ENCODE measurements at regions not wholly inside any gene's neighbourhood (a gene's known extent, or its start where the extent isn't known, plus 50 kb on each side); places are given as distances from the start of the nearest gene placed in this dataset.

GRCh38 chr15:62472616-62473299 lies 307.7 kb upstream of the C2CD4B start:
- H3K9me3 Mint-ChIP-seq (ENCODE audit: unreplicated experiment), result no peaks in the 10 kb centered on the region
- no peaks in the 10 kb centered on the region for H3K9me3 ChIP-seq (ENCODE audit: insufficient read depth, low read depth, low read length)
- H3K4me3 ChIP-seq (ENCODE audit: insufficient read depth, low read depth, low read length), result no peak overlapping the region
- no peak for DNase-seq (ENCODE audit: low read depth)
- no peaks in the 10 kb centered on the region for H3K27me3 ChIP-seq (ENCODE audit: insufficient read depth, low read length)
- no peak for TF ChIP-seq EZH2 (IDR thresholded peaks at IDR 0.05; ENCODE audit: insufficient read depth, low read length)
- no peak for TF ChIP-seq CTCF (IDR thresholded peaks at IDR 0.05; ENCODE audit: insufficient read depth, low read depth, low read length)
- H4K20me1 ChIP-seq (ENCODE audit: insufficient read depth, low read length), result no peaks in the 10 kb centered on the region
- H2AFZ ChIP-seq (ENCODE audit: low read depth, low read length), result no peak overlapping the region
- H3K4me3 Mint-ChIP-seq (ENCODE audit: unreplicated experiment), result no peak overlapping the region
- H3K4me2 ChIP-seq (ENCODE audit: low read length), result no peak overlapping the region
- no peak overlapping the region for H3K9ac ChIP-seq (ENCODE audit: low read length)
- no peaks in the 10 kb centered on the region for H3K79me2 ChIP-seq (ENCODE audit: insufficient read depth, low read length)
- no peak overlapping the region for H3K27ac ChIP-seq (ENCODE audit: low read depth, low read length)
- peaks cover 2% of the 10 kb centered on the region for H3K36me3 Mint-ChIP-seq (ENCODE audit: low read depth, unreplicated experiment)
- no peak overlapping the region for H3K27ac Mint-ChIP-seq (ENCODE audit: unreplicated experiment)
- H3K4me1 ChIP-seq (ENCODE audit: insufficient read depth, low read length), result peaks cover 26% of the 10 kb centered on the region
- peaks cover 44% of the 10 kb centered on the region for H3K4me1 Mint-ChIP-seq (ENCODE audit: low read depth, unreplicated experiment)
- FAIRE-seq, result no peak
- H3K36me3 ChIP-seq (ENCODE audit: insufficient read depth, low read length), result no peaks in the 10 kb centered on the region
- peaks cover 4% of the 10 kb centered on the region for H3K27me3 Mint-ChIP-seq (ENCODE audit: low read depth, unreplicated experiment)

- no peak for DNase-seq (ENCODE audit: low read depth)
- H3K4me1 Mint-ChIP-seq (ENCODE audit: low read depth, unreplicated experiment), result peaks cover 39% of the 10 kb centered on the region
- FAIRE-seq, result no peak
Measured at GRCh38 chr15:62474021-62474770, 309.1 kb upstream of the C2CD4B start.

More at GRCh38 chr15:62474021-62474770, 309.1 kb upstream of the C2CD4B start:
- Histone ChIP-seq H4K20me1 (ENCODE audit: insufficient read depth, low read length) (no peaks in the 10 kb centered on the region), H3K9ac (ENCODE audit: low read length) (no peak overlapping the region), H3K4me2 (ENCODE audit: low read length) (no peak overlapping the region), H3K27ac (ENCODE audit: low read depth, low read length) (no peak overlapping the region), H3K36me3 (ENCODE audit: insufficient read depth, low read length) (no peaks in the 10 kb centered on the region), H3K4me1 (ENCODE audit: insufficient read depth, low read length) (peaks cover 24% of the 10 kb centered on the region), H3K4me3 (ENCODE audit: insufficient read depth, low read depth, low read length) (no peak overlapping the region), H3K9me3 (ENCODE audit: insufficient read depth, low read depth, low read length) (no peaks in the 10 kb centered on the region), H3K79me2 (ENCODE audit: insufficient read depth, low read length) (no peaks in the 10 kb centered on the region), H2AFZ (ENCODE audit: low read depth, low read length) (no peak overlapping the region), H3K27me3 (ENCODE audit: insufficient read depth, low read length) (no peaks in the 10 kb centered on the region)
- peaks cover 3% of the 10 kb centered on the region for H3K36me3 Mint-ChIP-seq (ENCODE audit: low read depth, unreplicated experiment)
- H3K27me3 Mint-ChIP-seq (ENCODE audit: low read depth, unreplicated experiment), result peaks cover 9% of the 10 kb centered on the region
- no peak for TF ChIP-seq CTCF (IDR thresholded peaks at IDR 0.05; ENCODE audit: insufficient read depth, low read depth, low read length)
- no peak for TF ChIP-seq EZH2 (IDR thresholded peaks at IDR 0.05; ENCODE audit: insufficient read depth, low read length)
- H3K27ac Mint-ChIP-seq (ENCODE audit: unreplicated experiment), result peak overlapping the region; percentile 41
- H3K9me3 Mint-ChIP-seq (ENCODE audit: unreplicated experiment), result no peaks in the 10 kb centered on the region
- H3K4me3 Mint-ChIP-seq (ENCODE audit: unreplicated experiment), result no peak overlapping the region
